Aorta (tissue), 5 donors: ENCODE measurements at regions not wholly inside any gene's neighbourhood (a gene's known extent, or its start where the extent isn't known, plus 50 kb on each side); places are given as distances from the start of the nearest gene placed in this dataset.
"Not testable (repeated sequence)": the region's sequence is repeated elsewhere in the genome, so short reads cannot be mapped to it uniquely, and the experiment has no call there.

ENCODE experiments used
- ATAC-seq: fragments of 200-7000 bp; cut with Tn5 transposase; one replicate; pipeline ENCODE4 v1.9.1; 2022; ENCODE audit warnings: moderate library complexity; ENCODE audit not compliant: low FRiP score
- DNase-seq, 2 donors: peaks; one replicate each; pipeline ENCODE4 v3.0.0-alpha.2; 2020
- H3K27ac ChIP-seq, 2 donors: one replicate each; pipeline ENCODE4 v1.5.1; 2013; ENCODE audit warnings: low read length in 2 of 2, mild to moderate bottlenecking in 2 of 2, moderate library complexity in 2 of 2, control low read depth in 1 of 2, inconsistent platforms in 1 of 2, low read depth in 1 of 2
- H3K27me3 ChIP-seq, 2 donors: one replicate each; pipeline ENCODE4 v1.6.1; 2013; ENCODE audit warnings: control low read depth in 1 of 2, low read length in 1 of 2, mild to moderate bottlenecking in 1 of 2, moderate library complexity in 1 of 2; ENCODE audit not compliant: insufficient read depth in 2 of 2, control insufficient read depth in 1 of 2
- H3K36me3 ChIP-seq, 2 donors: one replicate each; pipeline ENCODE4 v1.6.1; 2013; ENCODE audit warnings: control low read depth in 1 of 2, low read length in 1 of 2, mild to moderate bottlenecking in 1 of 2; ENCODE audit not compliant: insufficient read depth in 2 of 2, control insufficient read depth in 1 of 2
- H3K4me1 ChIP-seq, 2 donors: one replicate each; pipeline ENCODE4 v1.6.1; 2013; ENCODE audit warnings: low read length in 2 of 2, control low read depth in 1 of 2, mild to moderate bottlenecking in 1 of 2, moderate library complexity in 1 of 2; ENCODE audit not compliant: insufficient read depth in 2 of 2, control insufficient read depth in 1 of 2
- H3K4me3 ChIP-seq, 2 donors: one replicate each; pipeline ENCODE4 v1.5.1; 2013; ENCODE audit warnings: low read length in 2 of 2, control low read depth in 1 of 2, mild to moderate bottlenecking in 1 of 2
- H3K9me3 ChIP-seq: one replicate; pipeline ENCODE4 v1.6.1; 2013; ENCODE audit warnings: mild to moderate bottlenecking, low read length; ENCODE audit not compliant: control insufficient read depth
- WGBS, 2 donors: extraction: QIAGEN DNeasy Blood & Tissue Kit; methylation state at CpG; one replicate each; pipeline ENCODE4 v1.1.7; 2013; 5-methylcytosine and 5-hydroxymethylcytosine counted together
- intact Hi-C, 2 donors: fragments of 100-400 bp; cut with DNase I; formaldehyde crosslinking; loops; one replicate each; pipeline versions ENCODE4 v1.14.2 to v1.15.0; 2022
- donor health status: healthy with polysubstance abuse.
- donor health status: Bipolar disorder and iron deficiency.
- donor health status: DM: no; HTN: no; CAD: no.
- donor health status: DM: no; HTN: no; CAD: no.
- donor health status: DM: yes; HTN: yes; CAD: no.

- 59 to 65% methylated on average over 3 of the region's 3 CpGs for WGBS, 2 donors
- DNase-seq, result no peak
- Histone ChIP-seq H3K4me1 (no peaks in the 10 kb centered on the region), H3K36me3 (no peaks in the 10 kb centered on the region), H3K27me3 (no peaks in the 10 kb centered on the region), H3K4me3 (no peak overlapping the region), H3K9me3 (no peaks in the 10 kb centered on the region), H3K27ac (no peak overlapping the region)
- intact Hi-C loops, result no loop called here
- ATAC-seq, result no peak
These were observed 224.7 kb downstream of the CENPC start for GRCh38 chr4:67320645-67321044.

- DNase-seq, intact Hi-C loops, H3K4me1 ChIP-seq, ATAC-seq, H3K27me3 ChIP-seq, H3K27ac ChIP-seq, H3K36me3 ChIP-seq, H3K9me3 ChIP-seq, H3K4me3 ChIP-seq: not testable (repeated sequence)
- 89 to 93% methylated on average over 6 of the region's 6 CpGs for WGBS, 2 donors
These were observed 225.7 kb downstream of the CENPC start for GRCh38 chr4:67319607-67320006.

DNA sequence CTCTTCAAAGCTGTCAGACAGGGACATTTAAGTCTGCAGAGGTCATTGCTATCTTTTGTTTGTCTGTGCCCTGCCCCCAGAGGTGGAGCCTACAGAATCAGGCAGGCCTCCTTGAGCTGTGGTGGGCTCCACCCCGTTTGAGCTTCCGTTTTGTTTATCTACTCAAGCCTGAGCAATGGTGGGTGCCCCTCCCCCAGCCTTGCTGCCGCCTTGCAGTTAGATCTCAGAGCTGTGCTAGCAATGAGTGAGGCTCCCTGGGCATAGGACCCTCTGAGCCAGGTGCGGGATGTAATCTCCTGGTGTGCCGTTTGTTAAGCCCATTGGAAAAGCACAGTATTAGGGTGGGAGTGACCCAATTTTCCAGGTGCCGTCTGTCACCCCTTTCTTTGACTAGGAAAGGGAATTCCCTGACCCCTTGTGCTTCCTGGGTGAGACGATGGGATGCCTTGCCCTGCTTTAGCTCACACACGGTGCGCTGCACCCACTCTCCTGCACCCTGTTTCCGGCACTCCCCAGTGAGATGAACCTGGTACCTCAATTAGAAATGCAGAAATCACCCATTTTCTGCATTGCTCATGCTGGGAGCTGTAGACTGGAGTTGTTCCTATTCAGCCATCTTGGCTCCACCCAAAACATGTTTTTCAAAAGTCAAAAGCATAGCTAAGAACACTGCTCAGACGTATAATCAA, 244.7 kb downstream of the CENPC start:
- ATAC-seq, H3K36me3 ChIP-seq, DNase-seq: not testable (repeated sequence)

DNA sequence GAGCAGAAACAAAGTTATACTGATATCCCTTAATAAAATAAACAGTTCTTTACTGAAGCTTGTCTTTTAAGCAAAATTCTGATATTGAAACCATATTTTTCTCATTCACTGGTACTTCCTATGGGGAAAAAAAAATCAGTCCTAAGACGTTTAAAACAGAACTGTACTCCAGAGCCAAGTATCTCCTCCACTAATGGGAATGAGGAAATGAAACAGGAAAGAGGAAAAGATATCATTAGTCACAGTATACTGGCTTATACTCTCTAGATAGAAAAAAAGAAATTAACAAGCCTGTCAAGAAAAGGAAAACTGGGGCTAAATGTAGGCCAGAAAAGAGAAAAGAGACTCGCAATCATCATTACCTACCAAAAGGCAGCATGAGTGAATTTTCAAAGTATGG, 252.7 kb downstream of the CENPC start:
- Histone ChIP-seq H3K4me3 (no peak overlapping the region), H3K9me3 (no peaks in the 10 kb centered on the region), H3K36me3 (no peaks in the 10 kb centered on the region), H3K4me1 (no peaks in the 10 kb centered on the region), H3K27ac (no peak overlapping the region), H3K27me3 (no peaks in the 10 kb centered on the region)
- DNase-seq, result no peak
- ATAC-seq, result no peak
- intact Hi-C loops, result no loop called here
- WGBS, 2 donors, result 42 to 46% methylated on average over 2 of the region's 2 CpGs

More for the DNA sequence above, 244.7 kb downstream of the CENPC start:
- H3K27ac ChIP-seq, H3K4me3 ChIP-seq, H3K4me1 ChIP-seq, H3K27me3 ChIP-seq, H3K9me3 ChIP-seq, intact Hi-C loops: not testable (repeated sequence)
- 75 to 88% methylated on average over 10 to 11 of the region's 11 CpGs for WGBS, 2 donors

- Histone ChIP-seq H3K36me3 (no peaks in the 10 kb centered on the region), H3K9me3 (no peaks in the 10 kb centered on the region)
These were observed 253.3 kb downstream of the CENPC start for GRCh38 chr4:67292045-67292444.

GRCh38 chr4:67291644-67292043, 253.7 kb downstream of the CENPC start:
- intact Hi-C loops, result no loop called here
- H3K27ac ChIP-seq, result no peak overlapping the region
- no peaks in the 10 kb centered on the region for H3K4me1 ChIP-seq
- no peak for DNase-seq
- H3K9me3 ChIP-seq, result no peaks in the 10 kb centered on the region
- no peaks in the 10 kb centered on the region for H3K27me3 ChIP-seq
- 46 to 49% methylated on average over 4 of the region's 4 CpGs for WGBS, 2 donors
- H3K36me3 ChIP-seq, result no peaks in the 10 kb centered on the region
- H3K4me3 ChIP-seq, result no peak overlapping the region
- ATAC-seq, result no peak

More at GRCh38 chr4:67292045-67292444, 253.3 kb downstream of the CENPC start:
- Histone ChIP-seq H3K27ac (no peak overlapping the region), H3K4me3 (no peak overlapping the region), H3K4me1 (no peaks in the 10 kb centered on the region), H3K27me3 (no peaks in the 10 kb centered on the region)
- DNase-seq, result no peak
- intact Hi-C loops, result no loop called here
- no peak for ATAC-seq

DNA sequence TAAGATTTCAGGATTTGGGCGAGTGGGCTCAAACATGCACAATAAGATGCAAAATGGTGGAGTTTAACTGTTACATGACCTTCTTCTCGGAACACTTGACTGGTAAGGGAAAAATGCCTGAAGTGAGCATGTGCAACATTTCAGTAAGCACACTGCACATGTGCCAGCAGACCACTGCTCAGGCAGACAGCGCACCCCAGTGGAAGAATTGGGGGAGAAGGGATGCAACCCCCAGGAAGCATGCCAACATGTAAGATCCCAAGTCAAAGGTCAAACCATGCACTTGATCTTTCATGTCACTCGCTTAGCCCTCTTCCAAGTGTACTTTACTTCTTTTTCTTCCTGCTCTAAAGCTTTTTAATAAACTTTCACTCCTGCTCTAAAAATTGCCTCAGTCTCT, 256.3 kb downstream of the CENPC start:
- WGBS, 2 donors, result 59 to 63% methylated on average over 4 of the region's 4 CpGs
- Histone ChIP-seq H3K36me3 (no peaks in the 10 kb centered on the region), H3K27me3 (no peaks in the 10 kb centered on the region), H3K9me3 (peaks cover 2% of the 10 kb centered on the region), H3K4me3 (no peak overlapping the region), H3K4me1 (no peaks in the 10 kb centered on the region), H3K27ac (no peak overlapping the region)
- intact Hi-C loops, result no loop called here
- no peak for ATAC-seq
- DNase-seq, result no peak

GRCh38 chr4:67286724-67287123, 258.6 kb downstream of the CENPC start:
- WGBS, 2 donors, result 89 to 93% methylated on average over 17 of the region's 17 CpGs

DNA sequence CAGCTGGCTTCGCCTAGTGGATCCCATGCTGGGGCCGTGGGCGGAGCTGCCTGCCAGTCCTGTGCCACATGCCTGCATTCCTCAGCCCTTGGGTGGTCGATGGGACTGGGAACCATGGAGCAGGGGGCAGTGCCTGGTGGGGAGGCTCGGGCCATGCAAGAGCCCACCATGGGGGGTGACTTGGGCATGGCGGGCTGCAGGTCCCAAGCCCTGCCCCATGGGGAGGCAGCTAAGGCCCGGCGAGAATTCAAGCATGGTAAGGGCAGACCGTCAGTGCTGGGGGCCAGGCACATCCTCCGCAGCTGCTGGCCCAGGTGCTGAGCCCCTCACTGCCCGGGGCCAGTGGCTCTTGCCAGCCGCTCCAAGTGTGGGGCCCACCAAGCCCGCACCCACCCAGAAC, 262.6 kb downstream of the CENPC start:
- no peaks in the 10 kb centered on the region for H3K27me3 ChIP-seq
- H3K36me3 ChIP-seq, result no peaks in the 10 kb centered on the region
- ATAC-seq (no peak), DNase-seq (no peak)
- peaks cover 3% of the 10 kb centered on the region for H3K9me3 ChIP-seq
- no peak overlapping the region for H3K4me3 ChIP-seq
- no peaks in the 10 kb centered on the region for H3K4me1 ChIP-seq
- intact Hi-C loops, result no loop called here
- 88 to 90% methylated on average over 12 to 13 of the region's 13 CpGs for WGBS, 2 donors
- H3K27ac ChIP-seq, result no peak overlapping the region

More at GRCh38 chr4:67286724-67287123, 258.6 kb downstream of the CENPC start:
- peaks cover 2% of the 10 kb centered on the region for H3K9me3 ChIP-seq
- H3K36me3 ChIP-seq, result no peaks in the 10 kb centered on the region
- H3K4me1 ChIP-seq, result no peaks in the 10 kb centered on the region
- H3K27me3 ChIP-seq, result no peaks in the 10 kb centered on the region
- ATAC-seq (no peak), DNase-seq (no peak)
- no peak overlapping the region for H3K4me3 ChIP-seq
- intact Hi-C loops, result no loop called here
- H3K27ac ChIP-seq, result no peak overlapping the region
